ENCODE measurements at regions not wholly inside any gene's neighbourhood (a gene's known extent, or its start where the extent isn't known, plus 50 kb on each side); places are given as distances from the start of the nearest gene placed in this dataset.

DNA sequence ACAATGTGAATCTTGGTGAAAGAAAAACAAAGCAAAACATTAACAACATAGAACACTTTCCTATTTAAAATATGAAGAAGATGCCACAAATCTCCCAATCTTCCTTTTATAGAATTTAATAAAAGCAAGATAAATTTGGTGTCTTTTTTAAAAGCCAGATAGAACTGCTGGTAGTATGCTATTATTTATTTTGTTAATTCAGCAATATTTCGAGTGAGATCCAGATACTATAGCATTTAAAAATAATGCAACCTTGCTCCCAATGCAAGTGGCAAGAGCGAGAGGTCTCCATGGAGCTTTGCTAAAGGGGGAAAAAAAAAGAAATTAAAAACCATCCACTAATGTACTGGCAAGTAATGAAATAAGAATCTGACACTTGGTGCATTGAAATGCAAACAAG, 121.8 kb downstream of the IL20RB start:
- DNase-seq (ENCODE audit: low read depth) = no peak
- H3K4me3 ChIP-seq (ENCODE audit: low read depth, low read length) = no peak overlapping the region
- TF ChIP-seq, protein P1, sequence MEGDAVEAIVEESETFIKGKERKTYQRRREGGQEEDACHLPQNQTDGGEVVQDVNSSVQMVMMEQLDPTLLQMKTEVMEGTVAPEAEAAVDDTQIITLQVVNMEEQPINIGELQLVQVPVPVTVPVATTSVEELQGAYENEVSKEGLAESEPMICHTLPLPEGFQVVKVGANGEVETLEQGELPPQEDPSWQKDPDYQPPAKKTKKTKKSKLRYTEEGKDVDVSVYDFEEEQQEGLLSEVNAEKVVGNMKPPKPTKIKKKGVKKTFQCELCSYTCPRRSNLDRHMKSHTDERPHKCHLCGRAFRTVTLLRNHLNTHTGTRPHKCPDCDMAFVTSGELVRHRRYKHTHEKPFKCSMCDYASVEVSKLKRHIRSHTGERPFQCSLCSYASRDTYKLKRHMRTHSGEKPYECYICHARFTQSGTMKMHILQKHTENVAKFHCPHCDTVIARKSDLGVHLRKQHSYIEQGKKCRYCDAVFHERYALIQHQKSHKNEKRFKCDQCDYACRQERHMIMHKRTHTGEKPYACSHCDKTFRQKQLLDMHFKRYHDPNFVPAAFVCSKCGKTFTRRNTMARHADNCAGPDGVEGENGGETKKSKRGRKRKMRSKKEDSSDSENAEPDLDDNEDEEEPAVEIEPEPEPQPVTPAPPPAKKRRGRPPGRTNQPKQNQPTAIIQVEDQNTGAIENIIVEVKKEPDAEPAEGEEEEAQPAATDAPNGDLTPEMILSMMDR (conservative IDR thresholded peaks at IDR 0.05; ENCODE audit: low read depth, low read length) = no peak

DNA sequence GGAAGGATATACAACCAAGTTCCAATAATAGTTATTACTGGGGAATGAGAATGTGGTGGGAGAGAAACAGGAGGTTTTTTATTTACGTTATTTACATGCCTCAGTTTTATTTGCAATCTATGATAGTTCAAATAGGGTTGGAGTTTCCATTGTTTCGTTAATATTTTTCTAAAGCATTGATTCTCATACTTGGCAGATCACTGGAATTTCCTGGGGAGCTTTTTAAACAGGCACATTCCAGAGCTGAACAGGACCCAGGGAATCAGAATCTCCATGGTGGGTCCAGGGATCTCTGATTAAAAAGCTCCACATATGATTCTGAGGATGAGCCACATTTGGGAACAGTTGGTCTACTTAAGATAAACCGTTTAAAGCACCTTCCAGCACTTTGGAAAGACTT, 123.9 kb downstream of the IL20RB start:
- TF ChIP-seq, protein P1 (conservative IDR thresholded peaks at IDR 0.05; ENCODE audit: low read depth, low read length) = no peak
- DNase-seq (ENCODE audit: low read depth) = no peak
- no peak overlapping the region for H3K4me3 ChIP-seq (ENCODE audit: low read depth, low read length)

DNA sequence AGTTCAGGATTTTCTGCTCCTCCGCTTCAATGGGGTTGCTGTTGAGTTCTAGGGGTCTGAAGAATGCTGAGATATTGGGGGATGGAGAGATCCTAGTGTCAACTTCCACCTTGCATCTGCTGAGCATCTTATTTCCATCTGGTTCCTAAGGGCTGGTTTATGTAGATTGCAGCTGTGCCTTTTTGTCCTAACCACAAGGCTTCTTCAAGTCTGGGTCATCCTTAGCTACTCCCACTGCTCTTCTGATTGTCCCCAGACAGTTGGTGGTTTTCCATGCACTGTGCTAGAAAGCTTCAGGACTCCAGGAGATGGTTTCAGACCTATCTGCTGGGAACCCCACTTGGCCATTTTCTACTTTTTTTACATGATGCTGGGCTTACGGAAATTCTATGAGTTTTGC, 125.0 kb downstream of the IL20RB start:
- DNase-seq (ENCODE audit: low read depth) = no peak
- TF ChIP-seq, protein P1 (conservative IDR thresholded peaks at IDR 0.05; ENCODE audit: low read depth, low read length) = no peak
- H3K4me3 ChIP-seq (ENCODE audit: low read depth, low read length) = no peak overlapping the region

DNA sequence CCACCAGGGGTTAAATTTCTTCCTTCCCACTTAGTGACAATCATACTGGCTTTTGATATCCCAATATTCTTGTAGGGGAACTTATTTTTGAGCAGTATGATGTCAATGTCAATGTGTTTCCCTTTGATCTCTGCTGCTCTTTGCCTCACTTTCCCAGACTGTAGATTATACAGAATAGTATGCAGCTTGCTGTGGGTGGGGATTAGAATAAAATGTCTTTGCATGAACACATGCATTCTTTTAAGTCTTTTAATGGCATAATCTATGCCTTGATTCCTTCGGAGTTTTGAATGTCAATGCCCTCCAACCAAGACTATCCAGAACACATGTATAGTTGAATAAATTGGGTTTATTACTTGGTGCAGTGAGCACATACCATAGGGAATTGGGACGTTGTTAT, 125.5 kb downstream of the IL20RB start:
- no peak overlapping the region for H3K4me3 ChIP-seq (ENCODE audit: low read depth, low read length)
- TF ChIP-seq, protein P1 (conservative IDR thresholded peaks at IDR 0.05; ENCODE audit: low read depth, low read length) = no peak

DNA sequence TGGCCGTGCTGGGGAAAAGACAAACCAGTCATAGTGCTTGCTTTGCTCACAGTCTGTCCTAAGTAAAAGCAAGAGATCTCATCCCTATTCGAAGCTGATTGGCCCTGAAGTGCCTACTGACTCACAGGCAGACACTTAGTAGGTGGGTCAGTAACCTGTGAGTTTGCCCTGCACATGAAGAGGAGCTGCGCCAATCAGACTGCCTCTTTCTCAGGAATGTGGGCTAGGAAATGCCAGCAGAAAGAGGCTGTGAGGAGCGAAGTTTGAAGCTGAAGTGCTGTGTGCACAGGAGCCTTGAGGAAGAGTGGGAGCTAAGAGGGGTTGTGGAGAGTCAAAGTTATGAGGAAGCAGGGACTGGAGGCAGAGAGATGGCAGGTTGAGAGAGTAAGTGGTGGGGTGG, 126.8 kb downstream of the IL20RB start:
- TF ChIP-seq, protein P1 (conservative IDR thresholded peaks at IDR 0.05; ENCODE audit: low read depth, low read length) = no peak
- H3K4me3 ChIP-seq (ENCODE audit: low read depth, low read length) = no peak overlapping the region
- DNase-seq (ENCODE audit: low read depth) = no peak

More for the DNA sequence above, 125.5 kb downstream of the IL20RB start:
- DNase-seq (ENCODE audit: low read depth) = no peak

DNA sequence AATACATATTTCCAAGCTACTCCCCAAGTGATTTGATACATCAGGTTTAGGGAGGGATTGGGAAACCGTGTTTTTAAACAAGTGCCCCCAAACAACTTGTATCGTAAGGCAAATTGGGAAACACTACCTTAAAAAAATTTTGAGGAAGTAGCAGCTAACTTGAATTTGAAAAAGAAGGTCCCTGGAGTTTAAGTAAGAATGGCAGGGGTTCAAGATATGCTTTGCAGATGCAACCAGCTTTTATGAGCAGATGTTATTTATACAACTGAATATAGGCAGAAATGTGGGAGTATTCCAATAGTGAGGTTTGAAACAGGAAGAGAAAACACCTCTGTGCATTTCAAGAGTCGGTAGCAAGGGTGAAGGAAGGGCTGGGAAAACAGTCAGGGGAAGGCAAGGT, 139.6 kb downstream of the IL20RB start:
- H3K4me3 ChIP-seq (ENCODE audit: low read depth, low read length) = no peak overlapping the region
- TF ChIP-seq, protein P1 (conservative IDR thresholded peaks at IDR 0.05; ENCODE audit: low read depth, low read length) = no peak
- DNase-seq (ENCODE audit: low read depth) = no peak

DNA sequence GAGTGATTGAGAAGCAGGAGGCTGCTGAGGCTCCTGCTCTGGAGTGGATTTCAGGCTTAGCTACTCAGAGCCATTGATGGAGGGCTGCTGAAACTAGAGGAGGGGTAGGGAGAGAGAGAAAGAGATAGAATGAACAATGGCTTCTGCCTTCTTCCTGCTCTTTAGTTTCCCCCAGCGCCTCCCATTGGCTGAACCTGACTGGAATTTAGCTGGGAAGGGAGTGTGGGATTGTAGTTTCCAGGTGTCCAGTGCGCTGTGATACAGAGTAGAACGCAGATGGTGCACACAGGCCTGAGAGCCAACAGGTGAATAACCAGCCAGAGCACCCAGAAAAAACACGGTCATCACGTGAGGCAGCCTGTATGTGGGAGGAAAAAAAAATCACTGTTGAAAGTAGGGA, 140.1 kb downstream of the IL20RB start:
- DNase-seq (ENCODE audit: low read depth) = no peak
- TF ChIP-seq, protein P1 (conservative IDR thresholded peaks at IDR 0.05; ENCODE audit: low read depth, low read length) = no peak
- no peak overlapping the region for H3K4me3 ChIP-seq (ENCODE audit: low read depth, low read length)

Data from choroid plexus epithelial cell (primary cell).